Bronchial epithelial cell (primary cell): ENCODE measurements at regions not wholly inside any gene's neighbourhood (a gene's known extent, or its start where the extent isn't known, plus 50 kb on each side); places are given as distances from the start of the nearest gene placed in this dataset.
A peak's percentile ranks its signal among the peaks of the same experiment; 100 is the strongest.
"Not testable (repeated sequence)": the region's sequence is repeated elsewhere in the genome, so short reads cannot be mapped to it uniquely, and the experiment has no call there.

ENCODE experiments used
- DNase-seq: peaks from one replicate; pipeline ENCODE4 v3.0.0-alpha.2; 2010; ENCODE audit warnings: low read depth
- FAIRE-seq: peaks from 2 replicates; lab custom pipeline; 2011; peaks lifted over from hg19 to GRCh38; lab: Jason Lieb, UNC
- H3K27me3 ChIP-seq: 2 replicates; pipeline ENCODE4 v1.5.1; 2011; ENCODE audit warnings: low read length; ENCODE audit not compliant: control insufficient read depth, insufficient read depth
- H3K36me3 ChIP-seq: 2 replicates; pipeline ENCODE4 v1.5.1; 2011; ENCODE audit warnings: low read length; ENCODE audit not compliant: control insufficient read depth, insufficient read depth
- H3K4me3 ChIP-seq: 2 replicates; pipeline ENCODE4 v1.5.1; 2011; ENCODE audit warnings: mild to moderate bottlenecking, low read depth, low read length, control low read depth
- TF ChIP-seq, protein P1 (sequence below): IDR thresholded peaks from 2 replicates; pipeline ENCODE4 v1.5.1; 2011; ENCODE audit warnings: mild to moderate bottlenecking, moderate library complexity, low read length, control low read depth, inconsistent platforms; ENCODE audit not compliant: insufficient read depth, severe bottlenecking

DNA sequence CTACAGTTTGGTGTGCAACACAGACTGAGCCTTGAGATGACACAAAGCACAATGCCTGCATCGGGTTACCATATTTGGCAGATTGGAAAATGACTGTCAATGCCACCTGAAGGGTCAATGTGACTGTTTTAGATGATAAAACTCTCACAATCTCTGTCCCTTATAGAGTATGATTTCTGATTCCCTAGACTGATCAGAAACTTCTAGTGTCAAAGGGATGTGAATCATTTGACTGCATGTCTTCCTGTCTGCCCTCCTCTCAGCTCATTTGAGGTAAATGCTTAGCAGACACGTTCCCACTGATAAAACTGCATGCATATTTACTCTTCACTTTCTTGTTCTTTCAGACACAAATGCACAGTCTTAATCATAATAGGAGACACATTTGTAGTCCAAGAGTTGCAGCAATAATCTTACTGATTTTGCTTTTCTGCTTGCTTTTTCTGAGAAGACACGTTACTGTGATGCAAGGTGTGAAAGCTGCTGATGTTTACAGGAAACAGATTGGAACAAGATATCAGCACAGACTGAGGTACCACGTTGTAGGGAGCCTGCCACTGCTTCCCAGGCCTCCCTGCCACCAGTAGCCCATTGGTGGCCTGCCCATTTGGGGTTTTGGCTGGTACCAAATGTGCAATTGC lies 77.8 kb downstream of the GCNT4 start:
- H3K36me3 ChIP-seq, result no peaks in the 10 kb centered on the region
- H3K27me3 ChIP-seq, result no peaks in the 10 kb centered on the region
- peak; percentile 13 for FAIRE-seq
- H3K4me3 ChIP-seq, result no peak overlapping the region
- DNase-seq, result no peak
- TF ChIP-seq, protein P1, sequence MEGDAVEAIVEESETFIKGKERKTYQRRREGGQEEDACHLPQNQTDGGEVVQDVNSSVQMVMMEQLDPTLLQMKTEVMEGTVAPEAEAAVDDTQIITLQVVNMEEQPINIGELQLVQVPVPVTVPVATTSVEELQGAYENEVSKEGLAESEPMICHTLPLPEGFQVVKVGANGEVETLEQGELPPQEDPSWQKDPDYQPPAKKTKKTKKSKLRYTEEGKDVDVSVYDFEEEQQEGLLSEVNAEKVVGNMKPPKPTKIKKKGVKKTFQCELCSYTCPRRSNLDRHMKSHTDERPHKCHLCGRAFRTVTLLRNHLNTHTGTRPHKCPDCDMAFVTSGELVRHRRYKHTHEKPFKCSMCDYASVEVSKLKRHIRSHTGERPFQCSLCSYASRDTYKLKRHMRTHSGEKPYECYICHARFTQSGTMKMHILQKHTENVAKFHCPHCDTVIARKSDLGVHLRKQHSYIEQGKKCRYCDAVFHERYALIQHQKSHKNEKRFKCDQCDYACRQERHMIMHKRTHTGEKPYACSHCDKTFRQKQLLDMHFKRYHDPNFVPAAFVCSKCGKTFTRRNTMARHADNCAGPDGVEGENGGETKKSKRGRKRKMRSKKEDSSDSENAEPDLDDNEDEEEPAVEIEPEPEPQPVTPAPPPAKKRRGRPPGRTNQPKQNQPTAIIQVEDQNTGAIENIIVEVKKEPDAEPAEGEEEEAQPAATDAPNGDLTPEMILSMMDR, result no peak

DNA sequence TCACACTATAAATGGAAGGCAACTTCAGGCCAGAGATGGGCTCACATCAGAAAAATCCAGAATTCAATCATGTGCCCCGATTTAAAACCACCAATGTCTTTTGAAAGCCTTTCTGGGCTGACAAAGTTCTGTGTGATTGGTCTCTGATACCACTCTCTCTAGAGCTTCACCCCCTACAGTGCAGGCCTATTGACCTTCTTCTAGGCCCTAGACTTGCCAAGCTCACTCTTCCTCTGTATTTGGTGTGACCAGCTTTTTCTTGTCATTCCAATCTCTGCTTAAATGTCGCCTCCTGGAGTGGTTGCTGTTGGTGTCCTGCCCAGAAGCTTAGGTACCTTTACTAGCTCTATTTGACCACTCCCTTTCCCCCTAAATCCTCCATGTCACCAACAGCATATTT lies 78.7 kb downstream of the GCNT4 start:
- TF ChIP-seq, protein P1, result no peak
- no peak overlapping the region for H3K4me3 ChIP-seq
- no peak for FAIRE-seq

DNA sequence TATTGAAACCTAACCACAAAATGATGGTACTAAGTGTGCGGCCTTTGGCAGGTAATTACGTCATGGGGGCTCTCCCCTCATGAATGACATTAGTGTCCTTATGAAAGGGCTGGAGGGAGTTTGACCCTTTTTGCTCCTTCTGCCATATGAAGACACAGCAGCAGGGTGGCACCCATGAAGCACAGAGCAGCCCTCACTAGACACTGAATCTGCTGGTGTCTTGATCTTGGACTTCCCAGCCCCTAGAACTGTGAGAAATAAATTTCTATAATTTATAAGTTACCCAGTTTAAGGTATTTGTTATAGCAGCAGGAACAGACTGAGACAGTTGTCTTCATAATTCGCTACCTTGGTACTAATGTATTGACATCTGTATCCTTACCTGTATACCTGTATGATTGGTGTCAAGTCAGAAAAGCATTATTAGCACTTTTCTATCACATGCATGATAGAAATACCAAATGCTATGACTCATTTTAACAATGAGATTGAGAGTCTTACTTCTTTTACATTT lies 80.4 kb downstream of the GCNT4 start:
- Histone ChIP-seq H3K4me3 (no peak overlapping the region), H3K36me3 (no peaks in the 10 kb centered on the region), H3K27me3 (no peaks in the 10 kb centered on the region)
- no peak for FAIRE-seq
- TF ChIP-seq, protein P1, result no peak
- no peak for DNase-seq

More for the DNA sequence above, 78.7 kb downstream of the GCNT4 start:
- no peaks in the 10 kb centered on the region for H3K36me3 ChIP-seq
- no peak for DNase-seq
- no peaks in the 10 kb centered on the region for H3K27me3 ChIP-seq

DNA sequence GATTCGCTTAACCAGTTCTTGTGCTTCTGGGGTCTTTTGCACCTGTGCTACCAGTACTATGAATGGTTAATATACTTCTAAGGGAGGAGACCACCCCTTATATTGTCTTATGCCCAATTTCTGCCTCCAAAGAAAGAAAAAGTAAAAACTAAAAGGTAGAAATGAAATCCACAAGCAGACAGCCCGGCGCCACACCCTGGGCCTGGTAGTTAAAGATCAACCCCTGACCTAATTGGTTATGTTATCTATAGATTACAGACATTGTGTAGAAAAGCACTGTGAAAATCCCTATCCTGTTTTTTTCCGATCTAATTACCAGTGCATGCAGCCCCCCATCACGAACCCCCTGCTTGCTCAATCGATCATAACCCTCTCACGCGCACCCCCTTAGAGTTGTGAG lies 81.5 kb downstream of the GCNT4 start:
- not testable (repeated sequence) for H3K4me3 ChIP-seq, H3K27me3 ChIP-seq, DNase-seq, H3K36me3 ChIP-seq, FAIRE-seq

DNA sequence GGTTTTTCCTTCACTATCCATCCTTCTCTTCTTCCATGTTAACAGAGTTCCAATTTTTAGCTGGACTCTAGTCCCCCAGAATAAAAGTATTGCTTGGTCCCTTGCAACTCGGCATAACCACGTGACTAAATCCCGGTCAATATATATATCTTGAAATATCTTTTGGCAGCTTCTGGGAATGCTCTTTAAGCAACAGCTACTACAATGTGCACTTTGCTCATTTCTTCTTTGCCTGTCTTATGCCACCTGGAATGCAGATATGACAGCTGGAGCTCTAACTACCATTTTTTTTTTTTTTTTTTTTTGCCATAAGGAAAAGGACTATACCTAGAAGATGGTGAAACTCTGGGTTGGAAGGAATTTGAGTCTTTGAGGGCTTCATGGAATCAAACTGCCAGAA lies 82.6 kb downstream of the GCNT4 start:
- TF ChIP-seq, protein P1, result no peak
- FAIRE-seq, result no peak

DNA sequence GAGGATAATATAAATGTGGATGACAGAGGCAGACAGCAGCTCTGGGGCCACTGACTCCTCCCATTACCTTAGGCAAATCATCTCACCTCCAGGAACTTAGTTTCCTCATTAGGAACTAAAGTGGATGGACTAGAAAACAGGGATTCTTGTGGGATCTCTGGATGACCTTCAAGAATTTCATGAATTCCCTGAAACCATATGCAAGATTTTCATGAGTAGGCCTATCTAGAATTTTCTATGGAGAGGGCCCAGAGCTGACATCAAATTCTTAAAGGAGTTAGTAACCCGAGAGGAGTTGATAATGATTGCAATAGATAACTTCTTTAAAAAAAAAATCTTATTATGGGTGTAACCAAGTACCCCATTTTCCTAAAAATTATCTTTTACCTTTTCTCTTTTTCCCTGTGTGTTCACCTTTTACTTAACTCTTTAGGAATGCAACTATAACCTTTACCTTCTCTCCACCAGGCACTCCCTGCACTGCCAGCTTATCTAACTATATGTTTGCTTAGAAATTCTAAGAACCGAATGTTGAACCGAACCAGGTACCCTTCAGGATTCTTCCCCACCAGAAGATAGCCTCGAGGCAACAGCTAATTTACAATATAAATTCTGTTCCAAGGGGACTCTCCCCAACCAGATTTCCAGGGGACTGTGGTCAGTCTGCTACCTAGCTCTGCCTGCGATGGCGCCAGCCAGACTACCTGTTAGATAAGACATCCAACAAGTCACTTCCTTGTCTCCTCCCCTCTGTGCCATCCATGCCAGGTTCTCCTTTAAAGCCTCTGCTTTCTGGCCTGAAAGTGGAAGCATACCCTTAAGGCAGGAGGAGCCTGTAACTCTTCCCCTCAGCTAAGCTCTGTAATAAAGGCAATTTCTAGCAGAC lies 86.0 kb downstream of the GCNT4 start:
- Histone ChIP-seq H3K36me3 (no peaks in the 10 kb centered on the region), H3K27me3 (no peaks in the 10 kb centered on the region), H3K4me3 (no peak overlapping the region)
- no peak for DNase-seq
- TF ChIP-seq, protein P1, result no peak
- FAIRE-seq, result no peak

More for the DNA sequence above, 82.6 kb downstream of the GCNT4 start:
- Histone ChIP-seq H3K4me3 (no peak overlapping the region), H3K27me3 (no peaks in the 10 kb centered on the region), H3K36me3 (no peaks in the 10 kb centered on the region)
- DNase-seq, result no peak
